ENCODE measurements at regions not wholly inside any gene's neighbourhood (a gene's known extent, or its start where the extent isn't known, plus 50 kb on each side); places are given as distances from the start of the nearest gene placed in this dataset.

DNA sequence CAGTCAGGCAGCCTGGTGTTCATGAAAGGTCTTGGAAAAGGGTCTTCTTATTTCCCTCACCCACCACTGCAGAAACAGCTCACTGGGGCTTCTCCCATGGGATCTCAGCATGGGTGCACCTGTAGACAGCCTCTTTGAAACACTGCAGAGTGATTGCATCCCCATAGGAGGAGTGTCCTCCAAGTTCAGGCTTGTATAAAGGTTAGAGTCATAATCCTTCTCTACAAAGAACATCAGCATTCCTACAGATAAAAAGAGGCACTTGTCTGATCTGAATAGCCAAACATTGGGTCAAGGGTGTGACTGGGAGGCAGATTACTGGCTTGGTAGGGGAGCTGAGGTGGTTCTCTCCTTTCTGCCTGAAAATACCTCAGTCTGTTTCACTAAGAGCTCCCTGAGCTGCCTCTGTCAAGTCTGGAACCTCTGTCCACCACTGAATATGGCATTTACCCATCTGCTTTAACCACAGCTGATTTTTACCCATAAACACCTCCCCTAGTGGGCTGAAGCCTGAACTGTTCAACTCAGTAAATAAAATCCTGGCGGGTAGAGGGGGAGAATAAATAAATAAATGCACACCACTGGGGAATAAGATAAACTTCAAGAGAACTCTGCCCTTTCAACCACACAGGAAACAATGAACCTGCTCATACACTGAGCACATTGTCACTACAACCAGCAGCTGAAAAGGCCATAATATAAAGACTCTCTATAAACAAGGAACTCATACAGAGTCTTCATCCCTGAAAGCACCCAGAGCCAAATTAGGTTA, 120.7 kb upstream of the SCAF11 start:
- Histone ChIP-seq H3K4me3 (ENCODE audit: low read length) (no peak overlapping the region), H3F3A (ENCODE audit: insufficient read depth, low read length, poor library complexity, severe bottlenecking) (no peaks in the 10 kb centered on the region), H2AFZ (ENCODE audit: low read depth, low read length) (no peak overlapping the region), H3K36me3 (ENCODE audit: insufficient read depth, low read length) (no peaks in the 10 kb centered on the region), H3K27ac (ENCODE audit: low read length) (no peak overlapping the region), H3K27me3 (ENCODE audit: insufficient read depth, low read depth, low read length) (no peaks in the 10 kb centered on the region), H3K9me2 (ENCODE audit: insufficient read depth, low read length) (no peaks in the 10 kb centered on the region), H4K20me1 (ENCODE audit: insufficient read depth) (no peaks in the 10 kb centered on the region), H3K9ac (ENCODE audit: low read length) (no peak overlapping the region), H3K79me2 (replicated peaks; ENCODE audit: insufficient read depth, low read length) (no peaks in the 10 kb centered on the region), H3K9me3 (ENCODE audit: low read length) (no peaks in the 10 kb centered on the region), H3K4me2 (ENCODE audit: low read length) (no peak overlapping the region)
- TF ChIP-seq TAF1 (IDR thresholded peaks at IDR 0.05; ENCODE audit: low read depth): no peak
- no peak for TF ChIP-seq MXI1 (conservative IDR thresholded peaks at IDR 0.05; ENCODE audit: poor library complexity, severe bottlenecking)
- TF ChIP-seq, protein P1, sequence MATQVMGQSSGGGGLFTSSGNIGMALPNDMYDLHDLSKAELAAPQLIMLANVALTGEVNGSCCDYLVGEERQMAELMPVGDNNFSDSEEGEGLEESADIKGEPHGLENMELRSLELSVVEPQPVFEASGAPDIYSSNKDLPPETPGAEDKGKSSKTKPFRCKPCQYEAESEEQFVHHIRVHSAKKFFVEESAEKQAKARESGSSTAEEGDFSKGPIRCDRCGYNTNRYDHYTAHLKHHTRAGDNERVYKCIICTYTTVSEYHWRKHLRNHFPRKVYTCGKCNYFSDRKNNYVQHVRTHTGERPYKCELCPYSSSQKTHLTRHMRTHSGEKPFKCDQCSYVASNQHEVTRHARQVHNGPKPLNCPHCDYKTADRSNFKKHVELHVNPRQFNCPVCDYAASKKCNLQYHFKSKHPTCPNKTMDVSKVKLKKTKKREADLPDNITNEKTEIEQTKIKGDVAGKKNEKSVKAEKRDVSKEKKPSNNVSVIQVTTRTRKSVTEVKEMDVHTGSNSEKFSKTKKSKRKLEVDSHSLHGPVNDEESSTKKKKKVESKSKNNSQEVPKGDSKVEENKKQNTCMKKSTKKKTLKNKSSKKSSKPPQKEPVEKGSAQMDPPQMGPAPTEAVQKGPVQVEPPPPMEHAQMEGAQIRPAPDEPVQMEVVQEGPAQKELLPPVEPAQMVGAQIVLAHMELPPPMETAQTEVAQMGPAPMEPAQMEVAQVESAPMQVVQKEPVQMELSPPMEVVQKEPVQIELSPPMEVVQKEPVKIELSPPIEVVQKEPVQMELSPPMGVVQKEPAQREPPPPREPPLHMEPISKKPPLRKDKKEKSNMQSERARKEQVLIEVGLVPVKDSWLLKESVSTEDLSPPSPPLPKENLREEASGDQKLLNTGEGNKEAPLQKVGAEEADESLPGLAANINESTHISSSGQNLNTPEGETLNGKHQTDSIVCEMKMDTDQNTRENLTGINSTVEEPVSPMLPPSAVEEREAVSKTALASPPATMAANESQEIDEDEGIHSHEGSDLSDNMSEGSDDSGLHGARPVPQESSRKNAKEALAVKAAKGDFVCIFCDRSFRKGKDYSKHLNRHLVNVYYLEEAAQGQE (IDR thresholded peaks at IDR 0.05; ENCODE audit: borderline replicate concordance): no peak
- TF ChIP-seq SMC3 (conservative IDR thresholded peaks at IDR 0.05; ENCODE audit: poor library complexity): no peak
- TF ChIP-seq RAD21 (conservative IDR thresholded peaks at IDR 0.05): no peak
- TF ChIP-seq EP300 (conservative IDR thresholded peaks at IDR 0.05; ENCODE audit: poor library complexity, severe bottlenecking): no peak
- no peak for TF ChIP-seq POLR2AphosphoS5 (IDR thresholded peaks at IDR 0.05)
- no peak for TF ChIP-seq EZH2 (IDR thresholded peaks at IDR 0.05; ENCODE audit: borderline replicate concordance, insufficient read depth, low read length, poor library complexity, severe bottlenecking)
- no peak for TF ChIP-seq CTCF (IDR thresholded peaks at IDR 0.05; ENCODE audit: poor library complexity, severe bottlenecking)

GRCh38 chr12:46110223-46110611, 119.8 kb upstream of the SCAF11 start:
- Histone ChIP-seq H3K4me3 (ENCODE audit: low read length) (no peak overlapping the region), H3K36me3 (ENCODE audit: insufficient read depth, low read length) (no peaks in the 10 kb centered on the region), H3K9me2 (ENCODE audit: insufficient read depth, low read length) (no peaks in the 10 kb centered on the region), H3K27ac (ENCODE audit: low read length) (no peak overlapping the region), H3K4me2 (ENCODE audit: low read length) (no peak overlapping the region), H2AFZ (ENCODE audit: low read depth, low read length) (no peak overlapping the region), H4K20me1 (ENCODE audit: insufficient read depth) (no peaks in the 10 kb centered on the region), H3K9ac (ENCODE audit: low read length) (no peak overlapping the region), H3K9me3 (ENCODE audit: low read length) (no peaks in the 10 kb centered on the region), H3K27me3 (ENCODE audit: insufficient read depth, low read depth, low read length) (no peaks in the 10 kb centered on the region), H3K79me2 (replicated peaks; ENCODE audit: insufficient read depth, low read length) (no peaks in the 10 kb centered on the region), H3F3A (ENCODE audit: insufficient read depth, low read length, poor library complexity, severe bottlenecking) (no peaks in the 10 kb centered on the region)
- TF ChIP-seq CTCF (IDR thresholded peaks at IDR 0.05; ENCODE audit: poor library complexity, severe bottlenecking) (no peak), SMC3 (conservative IDR thresholded peaks at IDR 0.05; ENCODE audit: poor library complexity) (no peak), MXI1 (conservative IDR thresholded peaks at IDR 0.05; ENCODE audit: poor library complexity, severe bottlenecking) (no peak), RAD21 (conservative IDR thresholded peaks at IDR 0.05) (no peak), POLR2AphosphoS5 (IDR thresholded peaks at IDR 0.05) (no peak), EP300 (conservative IDR thresholded peaks at IDR 0.05; ENCODE audit: poor library complexity, severe bottlenecking) (no peak), TAF1 (IDR thresholded peaks at IDR 0.05; ENCODE audit: low read depth) (no peak), EZH2 (IDR thresholded peaks at IDR 0.05; ENCODE audit: borderline replicate concordance, insufficient read depth, low read length, poor library complexity, severe bottlenecking) (no peak)
- TF ChIP-seq, protein P1 (IDR thresholded peaks at IDR 0.05; ENCODE audit: borderline replicate concordance): no peak
